HepG2 (cell line): ENCODE measurements at regions not wholly inside any gene's neighbourhood (a gene's known extent, or its start where the extent isn't known, plus 50 kb on each side); places are given as distances from the start of the nearest gene placed in this dataset.

ENCODE experiments used
- FOXC1 ChIP-seq: sonication (generic); formaldehyde crosslinking; IDR thresholded peaks from 2 replicates; pipeline ENCODE4 v1.8.0; 2022; ENCODE audit warnings: mild to moderate bottlenecking, missing genetic modification reagents, borderline replicate concordance
- TF ChIP-seq, protein P1 (sequence below): sonication (generic); formaldehyde crosslinking; IDR thresholded peaks from 2 replicates; pipeline ENCODE4 v1.5.0; 2020; ENCODE audit warnings: mild to moderate bottlenecking, missing genetic modification reagents, moderate library complexity

DNA sequence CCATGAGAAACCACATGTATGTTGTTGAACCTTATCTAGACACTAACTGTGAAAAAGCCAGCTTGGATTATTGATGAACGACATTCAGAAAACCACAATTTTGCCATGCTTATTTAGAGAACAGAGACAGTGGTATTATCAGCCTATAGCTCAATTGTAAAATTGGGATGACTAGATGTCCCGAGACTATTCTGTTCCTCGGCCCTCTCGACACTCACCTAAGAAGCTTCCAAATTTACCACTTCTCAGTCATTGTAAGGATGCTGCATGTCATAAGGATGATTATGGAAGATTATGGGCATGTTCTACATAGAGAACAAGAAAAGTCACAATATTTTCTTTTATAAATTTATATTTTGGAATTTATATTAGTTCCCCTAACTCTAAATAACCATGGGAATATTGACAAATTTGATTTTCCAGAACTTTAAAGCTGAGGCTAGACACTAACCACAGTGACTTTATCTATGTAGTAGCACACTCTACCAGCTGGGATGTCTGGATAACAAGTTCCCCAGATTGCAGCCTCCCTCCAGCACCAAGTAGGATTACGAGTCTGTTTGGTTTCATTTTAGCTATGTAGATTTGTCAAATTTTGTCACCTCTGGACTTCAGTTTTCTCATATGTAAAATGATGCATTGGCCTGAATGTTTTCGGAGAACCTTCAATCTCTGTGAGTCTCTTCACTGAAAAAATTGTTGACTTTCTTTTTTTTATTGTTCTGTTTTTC, 513.6 kb downstream of the IRS2 start:
- TF ChIP-seq, protein P1, sequence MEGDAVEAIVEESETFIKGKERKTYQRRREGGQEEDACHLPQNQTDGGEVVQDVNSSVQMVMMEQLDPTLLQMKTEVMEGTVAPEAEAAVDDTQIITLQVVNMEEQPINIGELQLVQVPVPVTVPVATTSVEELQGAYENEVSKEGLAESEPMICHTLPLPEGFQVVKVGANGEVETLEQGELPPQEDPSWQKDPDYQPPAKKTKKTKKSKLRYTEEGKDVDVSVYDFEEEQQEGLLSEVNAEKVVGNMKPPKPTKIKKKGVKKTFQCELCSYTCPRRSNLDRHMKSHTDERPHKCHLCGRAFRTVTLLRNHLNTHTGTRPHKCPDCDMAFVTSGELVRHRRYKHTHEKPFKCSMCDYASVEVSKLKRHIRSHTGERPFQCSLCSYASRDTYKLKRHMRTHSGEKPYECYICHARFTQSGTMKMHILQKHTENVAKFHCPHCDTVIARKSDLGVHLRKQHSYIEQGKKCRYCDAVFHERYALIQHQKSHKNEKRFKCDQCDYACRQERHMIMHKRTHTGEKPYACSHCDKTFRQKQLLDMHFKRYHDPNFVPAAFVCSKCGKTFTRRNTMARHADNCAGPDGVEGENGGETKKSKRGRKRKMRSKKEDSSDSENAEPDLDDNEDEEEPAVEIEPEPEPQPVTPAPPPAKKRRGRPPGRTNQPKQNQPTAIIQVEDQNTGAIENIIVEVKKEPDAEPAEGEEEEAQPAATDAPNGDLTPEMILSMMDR: no peak
- no peak for TF ChIP-seq FOXC1 (CRISPR knock-in tag)
